ENCODE measurements at regions not wholly inside any gene's neighbourhood (a gene's known extent, or its start where the extent isn't known, plus 50 kb on each side); places are given as distances from the start of the nearest gene placed in this dataset.

DNA sequence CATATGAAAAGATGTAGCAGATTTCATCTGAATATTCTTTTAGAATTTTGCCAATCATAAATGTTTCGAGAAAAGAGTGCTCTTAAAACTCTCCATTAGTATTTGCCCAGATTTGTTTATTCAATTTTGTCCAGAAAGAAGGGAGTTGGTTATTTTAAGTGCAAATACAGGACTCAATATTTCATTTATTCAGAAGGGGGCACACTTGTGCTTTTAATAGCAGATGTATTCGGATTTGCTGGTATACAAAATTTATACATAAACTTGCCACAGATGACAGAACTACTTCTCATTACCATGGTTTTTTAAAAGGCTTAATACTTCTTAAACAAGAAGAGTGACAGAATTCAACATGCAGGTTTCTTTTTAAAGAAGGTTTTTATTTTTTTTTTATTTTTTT, 69.8 kb upstream of the GRM7 start:
- no peak overlapping the region for H3K27ac ChIP-seq
- H3K4me1 ChIP-seq (replicated peaks) = no peaks in the 10 kb centered on the region
- H3K36me3 ChIP-seq = no peaks in the 10 kb centered on the region
- TF ChIP-seq, protein P1, sequence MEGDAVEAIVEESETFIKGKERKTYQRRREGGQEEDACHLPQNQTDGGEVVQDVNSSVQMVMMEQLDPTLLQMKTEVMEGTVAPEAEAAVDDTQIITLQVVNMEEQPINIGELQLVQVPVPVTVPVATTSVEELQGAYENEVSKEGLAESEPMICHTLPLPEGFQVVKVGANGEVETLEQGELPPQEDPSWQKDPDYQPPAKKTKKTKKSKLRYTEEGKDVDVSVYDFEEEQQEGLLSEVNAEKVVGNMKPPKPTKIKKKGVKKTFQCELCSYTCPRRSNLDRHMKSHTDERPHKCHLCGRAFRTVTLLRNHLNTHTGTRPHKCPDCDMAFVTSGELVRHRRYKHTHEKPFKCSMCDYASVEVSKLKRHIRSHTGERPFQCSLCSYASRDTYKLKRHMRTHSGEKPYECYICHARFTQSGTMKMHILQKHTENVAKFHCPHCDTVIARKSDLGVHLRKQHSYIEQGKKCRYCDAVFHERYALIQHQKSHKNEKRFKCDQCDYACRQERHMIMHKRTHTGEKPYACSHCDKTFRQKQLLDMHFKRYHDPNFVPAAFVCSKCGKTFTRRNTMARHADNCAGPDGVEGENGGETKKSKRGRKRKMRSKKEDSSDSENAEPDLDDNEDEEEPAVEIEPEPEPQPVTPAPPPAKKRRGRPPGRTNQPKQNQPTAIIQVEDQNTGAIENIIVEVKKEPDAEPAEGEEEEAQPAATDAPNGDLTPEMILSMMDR (IDR thresholded peaks at IDR 0.05) = peak in 2 of 4 experiments; percentile 12 to 24
- TF ChIP-seq POLR2AphosphoS5 (IDR thresholded peaks at IDR 0.05) = no peak
- DNase-seq (ENCODE audit: low spot score) = no peak
- intact Hi-C loops (cut with DNase I) = loop anchor here (10.0 kb wide), 1 partner anchor 1324 kb away; no protein-coding TSS in a partner anchor
- WGBS = 39% methylated on average over 2 of the region's 2 CpGs
- no peak overlapping the region for H3K4me3 ChIP-seq
- no peaks in the 10 kb centered on the region for H3K9me3 ChIP-seq
- no peaks in the 10 kb centered on the region for H3K27me3 ChIP-seq (replicated peaks; ENCODE audit: insufficient read depth)

DNA sequence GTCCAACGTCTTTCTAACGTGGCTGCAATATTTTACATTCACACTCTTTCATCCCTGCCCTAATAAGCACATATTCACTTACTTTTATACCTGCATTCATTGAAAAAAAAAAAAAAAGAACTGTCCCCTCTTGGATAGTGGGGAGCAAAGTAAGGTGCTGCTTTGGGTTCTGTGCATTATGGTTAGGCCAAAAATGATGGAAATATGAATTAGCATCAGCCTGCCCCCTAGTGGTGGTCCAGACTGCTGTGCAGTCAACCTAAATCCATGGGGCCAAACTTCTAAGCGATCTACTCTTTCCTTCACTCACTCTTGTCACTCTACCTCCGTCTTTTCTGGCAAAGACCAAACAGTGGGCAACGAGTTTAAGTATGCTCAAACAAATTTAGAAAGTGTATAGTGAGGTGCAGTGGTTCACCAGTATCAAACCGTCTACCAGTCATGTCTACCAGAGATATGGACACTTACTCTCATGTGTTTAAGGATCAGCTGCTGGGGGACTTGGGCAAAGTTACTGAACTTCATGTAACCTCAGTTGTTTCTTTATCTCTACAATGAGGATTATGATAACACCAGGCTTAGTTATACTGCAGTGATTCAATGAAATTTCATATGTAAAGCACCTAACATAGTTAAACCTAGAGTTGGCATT, 61.5 kb upstream of the GRM7 start:
- WGBS = 83% methylated on average over 6 of the region's 6 CpGs
- intact Hi-C loops (cut with DNase I) = loop anchor here (10.0 kb wide), 1 partner anchor 1315 kb away; no protein-coding TSS in a partner anchor
- H3K9me3 ChIP-seq = no peaks in the 10 kb centered on the region
- H3K4me3 ChIP-seq = no peak overlapping the region
- H3K27ac ChIP-seq = no peak overlapping the region
- no peaks in the 10 kb centered on the region for H3K36me3 ChIP-seq
- H3K27me3 ChIP-seq (replicated peaks; ENCODE audit: insufficient read depth) = no peaks in the 10 kb centered on the region
- no peaks in the 10 kb centered on the region for H3K4me1 ChIP-seq (replicated peaks)
- TF ChIP-seq POLR2A (IDR thresholded peaks at IDR 0.05) = no peak
- TF ChIP-seq, protein P1 (IDR thresholded peaks at IDR 0.05) = peak in 3 of 4 experiments; percentile 51 to 72 (median 59)
- peak; percentile 10 for DNase-seq (ENCODE audit: low spot score)

DNA sequence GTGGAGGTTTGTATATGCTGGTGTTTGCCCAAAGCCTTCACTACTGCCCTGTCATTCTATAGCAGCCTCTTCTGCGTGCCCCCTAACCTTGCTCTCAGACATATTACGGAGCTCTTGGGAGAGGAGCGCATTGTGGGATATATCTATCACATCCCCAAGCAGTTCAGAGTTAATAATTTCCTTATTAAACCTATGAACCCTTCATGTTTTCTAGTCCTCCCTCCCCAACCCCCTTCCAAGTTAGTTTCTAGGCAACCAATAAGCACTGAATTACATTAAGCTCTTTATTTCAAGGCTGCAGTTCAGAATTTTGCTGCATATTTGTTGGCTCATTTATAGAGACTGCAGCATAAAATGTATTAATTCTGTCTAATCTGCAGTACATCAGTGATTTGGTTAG, 57.3 kb upstream of the GRM7 start:
- no peaks in the 10 kb centered on the region for H3K9me3 ChIP-seq
- no peak for TF ChIP-seq POLR2A (IDR thresholded peaks at IDR 0.05)
- TF ChIP-seq POLR2AphosphoS5 (IDR thresholded peaks at IDR 0.05) = no peak
- TF ChIP-seq, protein P1 (IDR thresholded peaks at IDR 0.05) = no peak
- H3K36me3 ChIP-seq = no peaks in the 10 kb centered on the region
- H3K4me1 ChIP-seq (replicated peaks) = no peaks in the 10 kb centered on the region
- no peak overlapping the region for H3K4me3 ChIP-seq
- intact Hi-C loops (cut with DNase I) = no loop called here
- DNase-seq (ENCODE audit: low spot score) = no peak
- no peaks in the 10 kb centered on the region for H3K27me3 ChIP-seq (replicated peaks; ENCODE audit: insufficient read depth)
- H3K27ac ChIP-seq = no peak overlapping the region
- WGBS = 98% methylated on average over 3 of the region's 3 CpGs

DNA sequence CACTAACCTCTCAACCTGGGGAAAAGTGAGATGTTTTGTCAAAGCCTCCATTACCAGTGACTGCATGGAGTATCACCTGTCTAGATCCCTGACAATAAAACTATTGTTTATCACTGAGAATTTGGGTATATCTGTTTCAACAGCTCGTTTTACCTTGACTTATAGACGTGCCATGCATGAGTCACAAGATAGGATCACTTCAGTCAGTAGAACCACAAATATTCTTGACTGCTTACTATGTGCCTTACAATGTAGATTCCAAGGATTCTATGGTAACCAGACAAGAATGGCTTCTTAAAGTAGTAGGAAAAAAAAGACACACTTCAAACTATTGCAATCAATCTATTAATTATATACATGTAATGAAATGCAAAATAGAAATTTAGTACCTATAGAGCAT, 55.7 kb upstream of the GRM7 start:
- Histone ChIP-seq H3K27me3 (replicated peaks; ENCODE audit: insufficient read depth) (no peaks in the 10 kb centered on the region), H3K4me1 (replicated peaks) (no peaks in the 10 kb centered on the region), H3K36me3 (no peaks in the 10 kb centered on the region), H3K9me3 (no peaks in the 10 kb centered on the region), H3K27ac (no peak overlapping the region), H3K4me3 (no peak overlapping the region)
- DNase-seq (ENCODE audit: low spot score) = no peak
- intact Hi-C loops (cut with DNase I) = no loop called here
- TF ChIP-seq POLR2A (IDR thresholded peaks at IDR 0.05) (no peak), POLR2AphosphoS5 (IDR thresholded peaks at IDR 0.05) (no peak)
- TF ChIP-seq, protein P1 (IDR thresholded peaks at IDR 0.05) = no peak
- 54% methylated on average over 2 of the region's 2 CpGs for WGBS

DNA sequence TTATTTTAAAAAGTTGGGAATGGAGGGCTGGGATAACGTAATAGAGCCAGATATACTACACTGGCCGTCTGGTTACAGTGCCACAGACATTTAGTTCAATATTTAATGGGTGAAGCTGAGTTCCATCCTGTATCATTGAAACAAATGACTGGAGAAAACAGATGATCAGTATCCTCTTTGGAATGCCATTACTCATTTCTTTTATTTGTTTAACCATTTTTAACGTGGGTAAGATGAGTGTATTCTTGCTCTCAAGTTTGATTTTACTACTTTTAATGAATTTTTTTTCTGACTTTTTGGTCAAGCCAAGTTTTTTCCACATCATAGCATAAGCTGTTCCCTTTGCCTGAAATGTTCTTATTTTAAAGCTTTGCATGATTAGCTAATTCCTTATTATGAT, 53.9 kb upstream of the GRM7 start:
- Histone ChIP-seq H3K36me3 (no peaks in the 10 kb centered on the region), H3K9me3 (no peaks in the 10 kb centered on the region), H3K27ac (no peak overlapping the region), H3K4me1 (replicated peaks) (no peaks in the 10 kb centered on the region), H3K27me3 (replicated peaks; ENCODE audit: insufficient read depth) (no peaks in the 10 kb centered on the region), H3K4me3 (no peak overlapping the region)
- intact Hi-C loops (cut with DNase I) = no loop called here
- no peak for TF ChIP-seq POLR2A (IDR thresholded peaks at IDR 0.05)
- no peak for TF ChIP-seq POLR2AphosphoS5 (IDR thresholded peaks at IDR 0.05)
- TF ChIP-seq, protein P1 (IDR thresholded peaks at IDR 0.05) = no peak
- WGBS = 66% methylated on average over 3 of the region's 3 CpGs
- DNase-seq (ENCODE audit: low spot score) = no peak

Measured in prostate gland (tissue), 2 donors.